SK-N-MC (cell line): ENCODE measurements at regions not wholly inside any gene's neighbourhood (a gene's known extent, or its start where the extent isn't known, plus 50 kb on each side); places are given as distances from the start of the nearest gene placed in this dataset.

Experiments
- DNase-seq: peaks from one replicate; pipeline ENCODE4 v3.0.0-alpha.2; 2011; ENCODE audit warnings: low read depth, low spot score
- H3K27ac ChIP-seq: fragments of 200-600 bp; sonication (generic); 2 replicates; pipeline ENCODE4 v1.5.1; 2016; ENCODE audit warnings: mixed run types
- H3K36me3 ChIP-seq: fragments of 200-600 bp; sonication (generic); 2 replicates; pipeline ENCODE4 v1.6.1; 2017; ENCODE audit warnings: antibody characterized with exemption, low read length, mixed read lengths; ENCODE audit not compliant: insufficient read depth
- H3K4me3 ChIP-seq: fragments of 200-600 bp; sonication (generic); 2 replicates; pipeline ENCODE4 v1.5.1; 2016
- H3K9ac ChIP-seq: fragments of 200-600 bp; sonication (generic); 2 replicates; pipeline ENCODE4 v1.8.0; 2017; ENCODE audit warnings: mixed run types, mixed read lengths; ENCODE audit not compliant: insufficient read length
- H3K9me3 ChIP-seq: fragments of 200-600 bp; sonication (generic); 2 replicates; pipeline ENCODE4 v1.6.1; 2017; ENCODE audit warnings: low read depth, mild to moderate bottlenecking, antibody characterized with exemption, low read length, moderate library complexity, mixed read lengths
- EZH2 ChIP-seq: fragments of 200-600 bp; sonication (generic); IDR thresholded peaks from one replicate; pipeline ENCODE4 v1.6.1; 2017; ENCODE audit warnings: antibody characterized with exemption
- FOXP2 ChIP-seq: optimal IDR thresholded peaks from 2 replicates; pipeline ENCODE3; 2011; ENCODE audit warnings: mild to moderate bottlenecking, moderate library complexity; ENCODE audit not compliant: insufficient read depth; ENCODE audit errors: extremely low read length, control extremely low read depth
- POLR2AphosphoS5 ChIP-seq: IDR thresholded peaks from 2 replicates; pipeline ENCODE4 v1.6.1; 2012; ENCODE audit warnings: mild to moderate bottlenecking, low read depth, low read length, borderline replicate concordance

DNA sequence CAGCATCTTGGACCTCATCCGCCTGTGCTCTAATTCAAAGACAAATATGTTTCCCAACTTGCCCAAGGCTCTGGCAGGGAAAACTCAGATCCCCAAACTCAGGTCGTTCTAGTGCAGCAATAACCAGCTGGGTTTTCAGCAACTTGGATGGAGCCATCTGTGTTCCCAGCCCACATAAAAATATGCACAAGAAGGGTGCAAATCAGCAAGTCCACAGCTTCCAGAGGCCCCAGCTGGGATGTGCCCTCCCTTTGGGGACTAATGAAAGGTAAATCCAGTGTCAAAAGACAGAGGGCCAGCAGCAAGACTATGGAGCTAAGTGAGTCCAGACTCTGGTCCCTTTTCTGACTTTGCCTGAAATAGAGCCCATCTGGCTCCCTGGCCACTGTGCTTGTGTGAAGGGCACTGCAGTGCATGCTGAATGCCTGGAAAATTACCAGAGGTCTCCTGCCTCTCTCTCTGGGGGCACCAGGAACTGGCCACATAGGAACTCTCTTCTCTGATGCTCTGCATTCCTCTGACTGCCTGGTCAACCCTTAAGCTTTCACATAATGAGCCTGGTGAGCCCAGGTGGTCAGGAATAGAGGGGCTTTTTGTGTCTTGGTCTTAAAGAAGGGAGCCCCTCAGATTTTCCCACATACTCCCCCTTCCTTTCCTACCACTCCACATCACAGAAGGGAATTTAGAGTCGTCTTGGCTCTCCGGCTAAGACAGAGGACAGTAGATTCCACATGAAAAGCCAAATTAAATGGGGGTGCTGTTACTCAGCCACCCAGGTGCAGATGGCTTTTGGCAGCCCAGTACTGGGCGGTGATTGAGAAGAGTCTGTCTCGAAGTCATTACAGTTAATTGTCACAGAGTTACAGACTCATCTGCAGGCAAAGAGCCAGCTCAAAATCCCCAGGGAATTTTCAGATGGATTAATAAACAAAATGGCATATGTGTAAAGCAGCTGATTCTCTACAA is 88.1 kb upstream of the C1orf21 start:
- Histone ChIP-seq H3K9me3 (no peaks in the 10 kb centered on the region), H3K9ac (no peak overlapping the region), H3K27ac (no peak overlapping the region), H3K4me3 (no peak overlapping the region), H3K36me3 (no peaks in the 10 kb centered on the region)
- no peak for TF ChIP-seq FOXP2
- TF ChIP-seq POLR2AphosphoS5: no peak
- no peak for TF ChIP-seq EZH2
- no peak for DNase-seq

DNA sequence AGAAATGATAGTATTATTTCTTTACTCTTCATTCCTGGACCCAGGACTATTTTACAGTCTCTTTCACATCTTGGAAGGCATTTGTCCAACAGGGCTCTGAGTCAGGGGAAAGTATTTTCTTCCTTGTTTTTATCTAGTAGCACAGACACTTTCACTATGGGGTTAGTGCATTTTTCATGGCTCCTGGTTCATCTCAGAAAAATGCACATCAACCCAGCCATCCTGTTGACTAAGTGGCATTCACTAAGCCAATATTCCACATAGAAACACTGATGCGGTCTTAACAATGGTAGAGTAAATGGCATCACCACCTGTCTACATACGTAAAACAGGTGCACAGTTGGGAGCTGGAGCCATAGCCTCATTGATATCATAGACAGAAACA is 87.4 kb upstream of the C1orf21 start:
- H3K9ac ChIP-seq: no peak overlapping the region
- H3K4me3 ChIP-seq: no peak overlapping the region
- no peak overlapping the region for H3K27ac ChIP-seq
- H3K36me3 ChIP-seq: no peaks in the 10 kb centered on the region
- TF ChIP-seq EZH2 (no peak), FOXP2 (no peak), POLR2AphosphoS5 (no peak)
- no peak for DNase-seq
- H3K9me3 ChIP-seq: no peaks in the 10 kb centered on the region

DNA sequence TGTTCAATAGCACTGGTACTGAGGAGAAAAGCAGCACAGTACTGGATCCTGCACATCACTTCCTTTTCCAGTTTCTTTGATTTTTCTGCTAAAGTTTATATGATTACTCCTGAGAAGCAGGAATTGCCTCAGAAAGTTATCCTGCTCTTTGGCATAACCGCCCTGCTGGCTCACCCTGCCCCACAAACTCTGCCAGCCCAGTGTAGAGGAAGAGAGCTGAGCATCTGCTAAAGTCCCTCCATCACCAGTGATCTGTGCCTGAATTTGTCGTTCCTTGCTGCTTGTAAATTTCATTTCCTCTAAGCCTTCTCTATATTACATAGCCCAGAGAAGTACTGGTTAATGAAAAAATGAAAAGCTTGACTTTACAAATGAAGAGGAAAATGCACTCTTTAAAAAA is 87.0 kb upstream of the C1orf21 start:
- no peak for DNase-seq
- no peaks in the 10 kb centered on the region for H3K9me3 ChIP-seq
- H3K9ac ChIP-seq: no peak overlapping the region
- H3K36me3 ChIP-seq: no peaks in the 10 kb centered on the region
- TF ChIP-seq EZH2 (no peak), FOXP2 (no peak), POLR2AphosphoS5 (no peak)
- H3K4me3 ChIP-seq: no peak overlapping the region
- H3K27ac ChIP-seq: no peak overlapping the region

DNA sequence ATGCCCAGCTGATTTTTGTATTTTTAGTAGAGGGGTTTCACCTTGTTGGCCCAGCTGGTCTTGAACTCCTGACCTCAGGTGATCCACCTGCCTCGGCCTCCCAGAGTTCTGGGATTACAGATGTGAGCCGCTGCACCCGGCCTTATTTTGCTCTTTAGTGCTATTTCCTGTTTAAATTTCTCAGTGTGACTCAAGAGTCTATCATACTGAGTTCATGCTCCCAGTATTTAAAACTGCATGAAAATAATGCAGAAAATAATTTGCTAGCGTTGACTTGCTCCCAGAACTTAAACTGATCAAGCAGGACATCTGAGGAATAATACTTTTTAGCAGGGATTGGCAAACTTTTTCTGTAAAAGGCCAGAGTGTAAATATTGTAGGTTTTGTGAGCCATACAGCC is 86.4 kb upstream of the C1orf21 start:
- Histone ChIP-seq H3K9ac (no peak overlapping the region), H3K4me3 (no peak overlapping the region), H3K36me3 (no peaks in the 10 kb centered on the region), H3K9me3 (no peaks in the 10 kb centered on the region), H3K27ac (no peak overlapping the region)
- no peak for DNase-seq
- TF ChIP-seq FOXP2 (no peak), EZH2 (no peak), POLR2AphosphoS5 (no peak)

DNA sequence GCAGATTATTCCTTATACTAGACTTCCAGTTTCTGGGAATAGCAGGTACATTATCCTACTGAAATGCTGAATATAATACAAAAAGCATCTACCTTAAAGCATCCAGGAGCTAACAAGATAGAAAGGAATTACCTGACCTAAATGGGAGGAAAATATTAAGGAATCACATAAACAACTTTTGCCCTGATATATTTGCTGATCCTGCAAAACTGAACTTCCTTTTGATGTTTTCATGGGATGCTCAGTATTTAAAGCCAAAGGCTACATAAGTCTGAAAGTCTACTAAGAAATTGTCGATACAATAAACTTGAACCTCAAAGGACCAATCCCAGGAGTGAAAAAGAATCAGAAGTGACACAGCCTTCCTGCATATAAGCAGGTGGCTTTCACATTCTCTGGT is 85.6 kb upstream of the C1orf21 start:
- Histone ChIP-seq H3K27ac (no peak overlapping the region), H3K9ac (no peak overlapping the region), H3K36me3 (no peaks in the 10 kb centered on the region), H3K9me3 (no peaks in the 10 kb centered on the region), H3K4me3 (no peak overlapping the region)
- TF ChIP-seq FOXP2 (no peak), POLR2AphosphoS5 (no peak)
- no peak for DNase-seq

DNA sequence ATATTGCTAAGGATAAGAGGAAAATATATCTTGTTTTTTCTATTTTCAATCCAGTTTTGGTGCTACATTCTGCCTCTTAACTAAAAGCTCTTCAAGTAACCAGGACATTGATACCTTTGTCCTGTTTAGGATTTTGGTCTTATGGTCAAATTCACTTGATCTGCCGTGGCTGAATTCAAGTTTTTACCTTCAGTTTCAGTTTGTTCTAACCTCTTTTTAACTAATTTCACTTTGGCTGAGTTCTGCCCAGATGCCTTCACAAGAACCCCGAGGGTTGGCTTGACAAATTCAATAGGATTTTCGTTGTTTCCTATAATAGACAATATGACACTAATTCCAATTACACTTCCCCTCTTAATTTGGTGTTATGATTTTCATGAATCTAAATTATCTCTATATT is 84.5 kb upstream of the C1orf21 start:
- Histone ChIP-seq H3K4me3 (no peak overlapping the region), H3K27ac (no peak overlapping the region), H3K9ac (no peak overlapping the region), H3K36me3 (no peaks in the 10 kb centered on the region), H3K9me3 (no peaks in the 10 kb centered on the region)
- TF ChIP-seq POLR2AphosphoS5 (no peak), FOXP2 (no peak), EZH2 (no peak)
- DNase-seq: no peak

DNA sequence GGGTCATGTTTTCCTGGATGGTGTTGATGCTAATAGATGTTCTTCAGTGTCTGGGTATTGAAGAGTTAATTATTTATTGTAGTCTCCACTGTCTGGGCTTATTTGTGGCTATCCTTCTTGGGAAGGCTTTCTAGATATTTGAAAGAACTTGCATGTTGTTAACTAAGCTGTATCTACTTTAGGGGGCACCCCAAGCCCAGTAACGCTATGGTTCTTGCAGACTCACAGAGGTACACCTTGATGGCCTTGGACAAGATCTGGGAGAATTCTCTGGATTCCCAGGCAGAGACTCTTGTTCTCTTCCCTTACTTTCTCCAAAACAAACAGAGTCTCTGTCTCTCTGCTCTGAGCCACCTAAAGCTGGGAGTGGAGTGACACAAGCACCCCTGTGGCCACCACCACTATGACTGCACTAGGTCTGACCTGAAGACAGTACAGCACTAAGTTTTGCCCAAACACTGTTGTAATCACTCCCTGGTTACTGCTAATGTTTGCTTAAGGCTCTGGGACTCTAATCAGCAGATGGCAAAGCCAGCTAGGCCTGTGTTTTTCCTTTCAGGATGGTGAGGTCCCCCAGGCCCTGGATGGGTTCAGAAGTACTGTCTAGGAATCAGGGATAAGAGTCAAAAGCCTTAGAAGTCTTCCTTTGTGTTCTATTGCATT is 76.5 kb upstream of the C1orf21 start:
- H3K9me3 ChIP-seq: no peaks in the 10 kb centered on the region
- H3K4me3 ChIP-seq: no peak overlapping the region
- no peak overlapping the region for H3K27ac ChIP-seq
- H3K9ac ChIP-seq: no peak overlapping the region
- no peak for DNase-seq
- TF ChIP-seq POLR2AphosphoS5: no peak
- no peak for TF ChIP-seq EZH2
- no peak for TF ChIP-seq FOXP2
- H3K36me3 ChIP-seq: no peaks in the 10 kb centered on the region

DNA sequence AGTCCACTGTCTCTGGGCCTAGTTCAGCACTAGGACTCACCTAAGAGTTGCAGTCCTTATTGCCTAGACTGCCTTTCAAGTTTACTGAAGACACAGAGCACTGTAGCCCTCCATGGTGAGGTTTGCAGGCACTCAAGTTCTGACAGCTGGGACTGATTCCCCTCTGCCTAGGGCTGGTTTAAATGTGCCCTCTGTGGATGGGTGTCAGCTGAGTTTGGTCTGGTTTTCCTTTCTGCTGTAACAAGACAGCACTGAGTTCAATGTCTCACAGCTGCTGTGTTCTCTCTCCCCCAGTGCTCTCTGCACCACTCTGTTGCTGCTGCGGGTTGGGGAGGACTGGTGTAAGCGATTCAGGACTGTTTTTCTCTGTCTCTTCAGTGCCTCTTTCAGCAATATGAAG is 75.2 kb upstream of the C1orf21 start:
- Histone ChIP-seq H3K27ac (no peak overlapping the region), H3K4me3 (no peak overlapping the region), H3K9ac (no peak overlapping the region), H3K36me3 (no peaks in the 10 kb centered on the region), H3K9me3 (no peaks in the 10 kb centered on the region)
- no peak for TF ChIP-seq EZH2
- no peak for TF ChIP-seq FOXP2
- TF ChIP-seq POLR2AphosphoS5: no peak
- DNase-seq: no peak
